ENCODE measurements at regions not wholly inside any gene's neighbourhood (a gene's known extent, or its start where the extent isn't known, plus 50 kb on each side); places are given as distances from the start of the nearest gene placed in this dataset.

DNA sequence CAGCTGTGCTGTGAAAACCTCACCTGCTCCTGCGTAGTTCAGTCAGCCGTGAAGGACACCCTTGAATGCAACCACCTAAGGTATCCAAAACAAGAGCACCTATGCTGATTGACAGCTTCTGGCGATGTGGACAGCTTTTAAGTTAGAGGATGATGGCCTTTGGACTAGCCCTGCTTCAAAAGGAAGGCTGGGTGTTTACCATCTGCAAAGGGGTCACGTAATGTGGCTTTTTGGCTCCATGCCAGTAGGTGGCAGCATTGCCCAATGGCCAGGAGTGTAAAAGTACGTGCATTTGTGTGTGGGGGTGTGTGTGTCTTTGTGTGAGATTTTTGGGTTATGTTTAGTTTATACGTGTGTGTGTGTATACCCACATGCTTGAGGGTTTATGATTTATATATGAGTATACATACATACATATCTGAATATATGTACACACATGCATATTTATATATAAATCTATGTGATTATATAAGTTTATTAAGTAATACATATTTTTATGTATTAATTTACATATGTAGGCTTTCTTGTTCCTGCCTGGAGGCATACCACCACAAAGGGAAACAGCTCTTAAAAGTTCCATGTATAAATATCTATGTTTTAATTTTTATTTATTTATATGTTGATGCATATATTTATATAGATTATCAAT is 236.3 kb upstream of the ANKRD30A start:
- no peaks in the 10 kb centered on the region for H3K27me3 Mint-ChIP-seq
- no peaks in the 10 kb centered on the region for H3K4me1 Mint-ChIP-seq (ENCODE audit: unreplicated experiment)
- H3K9me3 Mint-ChIP-seq, result no peaks in the 10 kb centered on the region
- H3K36me3 Mint-ChIP-seq, result no peaks in the 10 kb centered on the region
- peak; percentile 81 for TF ChIP-seq CTCF (conservative IDR thresholded peaks at IDR 0.05)
- no peak for DNase-seq (ENCODE audit: extremely low spot score, unreplicated experiment)
- H3K4me3 Mint-ChIP-seq, result no peak overlapping the region
- H3K27ac Mint-ChIP-seq, result no peak overlapping the region

- no peak for DNase-seq (ENCODE audit: extremely low spot score, unreplicated experiment)
- H3K27ac Mint-ChIP-seq, result no peak overlapping the region
- no peaks in the 10 kb centered on the region for H3K27me3 Mint-ChIP-seq
- H3K36me3 Mint-ChIP-seq, result no peaks in the 10 kb centered on the region
- no peak for TF ChIP-seq CTCF (conservative IDR thresholded peaks at IDR 0.05)
- H3K9me3 Mint-ChIP-seq, result no peaks in the 10 kb centered on the region
- no peaks in the 10 kb centered on the region for H3K4me1 Mint-ChIP-seq (ENCODE audit: unreplicated experiment)
- no peak overlapping the region for H3K4me3 Mint-ChIP-seq
These were observed 239.0 kb upstream of the ANKRD30A start for GRCh38 chr10:36886303-36886891.

GRCh38 chr10:36885746-36886145 is 239.7 kb upstream of the ANKRD30A start:
- no peak for DNase-seq (ENCODE audit: extremely low spot score, unreplicated experiment)
- Mint-ChIP-seq H3K27ac (no peak overlapping the region), H3K9me3 (no peaks in the 10 kb centered on the region), H3K36me3 (no peaks in the 10 kb centered on the region), H3K4me3 (no peak overlapping the region), H3K27me3 (peaks cover 3% of the 10 kb centered on the region), H3K4me1 (ENCODE audit: unreplicated experiment) (no peaks in the 10 kb centered on the region)
- no peak for TF ChIP-seq CTCF (conservative IDR thresholded peaks at IDR 0.05)

GRCh38 chr10:36882781-36883180 is 242.6 kb upstream of the ANKRD30A start:
- Mint-ChIP-seq H3K4me3 (no peak overlapping the region), H3K27me3 (peaks cover 7% of the 10 kb centered on the region), H3K27ac (no peak overlapping the region), H3K4me1 (ENCODE audit: unreplicated experiment) (no peaks in the 10 kb centered on the region), H3K36me3 (no peaks in the 10 kb centered on the region), H3K9me3 (no peaks in the 10 kb centered on the region)
- TF ChIP-seq CTCF (conservative IDR thresholded peaks at IDR 0.05), result no peak
- DNase-seq (ENCODE audit: extremely low spot score, unreplicated experiment), result no peak

DNA sequence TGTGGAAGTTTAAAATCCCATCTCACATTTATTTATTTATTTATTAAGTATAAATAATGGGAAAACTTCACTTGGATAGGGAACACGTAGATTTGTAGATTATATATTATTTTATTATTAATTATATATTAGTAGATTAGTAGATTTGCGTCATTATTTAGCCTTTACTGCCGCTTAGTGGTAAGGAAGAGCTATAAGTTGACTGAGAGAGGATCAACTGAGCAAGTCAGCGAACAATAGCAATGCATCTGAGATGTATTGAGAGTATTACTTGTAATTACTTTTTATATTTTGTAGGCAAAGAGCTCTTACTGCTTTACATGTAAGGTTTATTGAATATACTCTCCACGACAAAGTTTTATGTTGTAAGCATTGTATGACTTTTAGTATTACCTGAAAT is 244.5 kb upstream of the ANKRD30A start:
- peak; percentile 77 for TF ChIP-seq CTCF (conservative IDR thresholded peaks at IDR 0.05)
- Mint-ChIP-seq H3K27me3 (peaks cover 7% of the 10 kb centered on the region), H3K4me3 (no peak overlapping the region), H3K36me3 (no peaks in the 10 kb centered on the region), H3K9me3 (no peaks in the 10 kb centered on the region), H3K27ac (no peak overlapping the region), H3K4me1 (ENCODE audit: unreplicated experiment) (no peaks in the 10 kb centered on the region)
- DNase-seq (ENCODE audit: extremely low spot score, unreplicated experiment), result no peak

Measured in type B pancreatic cell (in vitro differentiated cells).